Astrocyte of the cerebellum (primary cell): ENCODE measurements at regions not wholly inside any gene's neighbourhood (a gene's known extent, or its start where the extent isn't known, plus 50 kb on each side); places are given as distances from the start of the nearest gene placed in this dataset.

ENCODE experiments used
- DNase-seq: peaks from one replicate; pipeline ENCODE4 v3.0.0-alpha.2; 2011; ENCODE audit warnings: low read depth
- H3K4me3 ChIP-seq: 2 replicates; pipeline ENCODE4 v1.5.1; 2011; ENCODE audit warnings: mild to moderate bottlenecking, low read depth, low read length, moderate library complexity
- in situ Hi-C: cut with HindIII; loops from 2 replicates; pipeline ENCODE4 v1.10.0; 2017; ENCODE audit warnings: low sequenced_read_pairs
- TF ChIP-seq, protein P1 (sequence below): IDR thresholded peaks from 2 replicates; pipeline ENCODE4 v1.5.1; 2012; ENCODE audit warnings: low read length, low read depth, moderate library complexity, mild to moderate bottlenecking; ENCODE audit errors: missing control alignments

DNA sequence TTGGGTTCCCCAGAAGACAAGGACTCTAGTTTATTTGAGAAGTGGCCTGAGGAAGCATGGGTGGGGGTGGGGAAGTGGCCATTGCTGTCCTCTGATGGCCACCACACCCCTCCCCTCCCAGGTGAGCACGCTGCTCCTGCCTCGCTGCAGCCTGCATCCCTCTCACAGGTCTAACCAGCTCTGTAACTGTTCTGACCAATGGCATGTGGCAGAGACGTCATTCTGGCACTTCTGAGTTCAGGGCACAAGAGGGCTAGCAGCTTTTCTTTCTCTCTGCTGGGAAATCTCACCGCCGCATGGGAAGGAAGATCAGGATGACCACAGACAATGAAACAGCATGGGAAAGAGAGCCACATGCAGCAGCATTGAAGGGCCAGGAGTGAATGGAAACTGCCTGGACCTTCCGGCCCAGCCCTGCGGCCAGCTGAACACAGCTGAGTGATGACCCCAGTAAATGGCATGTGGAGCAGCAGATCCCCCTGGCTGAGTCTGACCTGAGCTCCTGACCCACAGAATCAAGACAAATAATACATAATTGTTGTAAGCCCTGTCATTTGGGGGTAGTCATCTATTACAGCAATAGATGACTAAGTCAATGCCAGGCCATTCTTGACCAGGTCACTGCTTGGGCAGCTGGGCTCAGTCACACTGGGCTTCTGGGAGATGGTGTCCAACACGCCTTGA, 179.8 kb downstream of the LINC00237 start:
- in situ Hi-C loops: no loop called here
- TF ChIP-seq, protein P1, sequence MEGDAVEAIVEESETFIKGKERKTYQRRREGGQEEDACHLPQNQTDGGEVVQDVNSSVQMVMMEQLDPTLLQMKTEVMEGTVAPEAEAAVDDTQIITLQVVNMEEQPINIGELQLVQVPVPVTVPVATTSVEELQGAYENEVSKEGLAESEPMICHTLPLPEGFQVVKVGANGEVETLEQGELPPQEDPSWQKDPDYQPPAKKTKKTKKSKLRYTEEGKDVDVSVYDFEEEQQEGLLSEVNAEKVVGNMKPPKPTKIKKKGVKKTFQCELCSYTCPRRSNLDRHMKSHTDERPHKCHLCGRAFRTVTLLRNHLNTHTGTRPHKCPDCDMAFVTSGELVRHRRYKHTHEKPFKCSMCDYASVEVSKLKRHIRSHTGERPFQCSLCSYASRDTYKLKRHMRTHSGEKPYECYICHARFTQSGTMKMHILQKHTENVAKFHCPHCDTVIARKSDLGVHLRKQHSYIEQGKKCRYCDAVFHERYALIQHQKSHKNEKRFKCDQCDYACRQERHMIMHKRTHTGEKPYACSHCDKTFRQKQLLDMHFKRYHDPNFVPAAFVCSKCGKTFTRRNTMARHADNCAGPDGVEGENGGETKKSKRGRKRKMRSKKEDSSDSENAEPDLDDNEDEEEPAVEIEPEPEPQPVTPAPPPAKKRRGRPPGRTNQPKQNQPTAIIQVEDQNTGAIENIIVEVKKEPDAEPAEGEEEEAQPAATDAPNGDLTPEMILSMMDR: no peak
- no peak overlapping the region for H3K4me3 ChIP-seq
- no peak for DNase-seq

DNA sequence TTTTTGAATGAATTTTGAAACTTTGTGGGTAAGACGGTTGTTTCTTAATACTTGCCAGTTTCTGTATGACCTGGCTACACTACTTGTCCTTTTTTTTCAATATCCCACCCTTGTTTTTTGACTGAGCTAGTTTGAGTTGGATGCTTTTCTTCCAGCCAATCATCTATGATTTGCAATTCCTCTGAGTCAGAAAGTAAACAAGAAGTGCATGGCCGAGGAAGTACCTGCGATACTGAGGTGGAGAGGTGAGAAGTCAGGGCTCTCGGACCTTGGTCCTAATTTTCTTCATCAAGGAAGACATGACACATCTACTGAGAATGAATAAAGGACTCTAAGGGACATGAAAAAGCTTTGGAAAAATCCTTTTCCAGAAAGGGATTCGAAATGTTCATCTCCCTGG, 185.7 kb downstream of the LINC00237 start:
- in situ Hi-C loops: no loop called here

DNA sequence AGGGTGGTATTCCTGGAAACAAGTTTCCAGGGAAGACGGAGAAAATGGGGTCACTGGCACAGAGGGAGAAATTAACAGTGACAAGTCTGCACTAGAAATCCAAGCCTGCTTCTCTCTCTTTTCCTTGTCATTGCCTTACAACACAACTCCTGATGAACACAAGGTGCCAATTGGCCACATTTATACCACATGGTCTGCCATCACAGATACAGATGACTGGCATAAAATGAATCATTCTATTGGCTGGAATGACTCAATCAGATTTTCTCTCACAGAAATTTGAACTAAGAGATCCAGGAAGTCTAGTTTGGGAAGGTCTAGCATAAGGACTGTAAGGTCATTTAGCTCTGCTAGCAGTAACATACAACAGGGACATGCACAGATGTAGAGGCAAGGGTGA, 190.3 kb downstream of the LINC00237 start:
- TF ChIP-seq, protein P1: no peak
- DNase-seq: no peak
- in situ Hi-C loops: no loop called here
- no peak overlapping the region for H3K4me3 ChIP-seq

More for the DNA sequence above, 185.7 kb downstream of the LINC00237 start:
- no peak overlapping the region for H3K4me3 ChIP-seq
- TF ChIP-seq, protein P1: no peak
- DNase-seq: no peak

DNA sequence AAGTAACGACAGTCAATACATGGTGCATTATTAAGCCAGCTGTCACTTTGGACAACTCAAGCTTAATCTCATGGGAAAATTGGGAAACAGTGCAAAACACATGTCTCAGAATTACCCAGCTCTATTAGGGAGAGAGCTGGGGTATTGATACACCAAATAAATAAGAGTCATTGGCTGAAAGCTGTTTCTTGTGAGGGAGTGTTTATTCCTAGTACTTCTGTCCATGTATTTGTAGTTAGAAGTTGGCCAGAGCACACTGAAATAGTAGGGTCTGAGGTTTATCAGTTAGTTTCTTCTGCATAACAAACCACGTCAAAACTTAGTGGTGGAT, 192.0 kb upstream of the RALGAPA2 start:
- no peak for DNase-seq
- in situ Hi-C loops: no loop called here
- TF ChIP-seq, protein P1: no peak
- H3K4me3 ChIP-seq: no peak overlapping the region

DNA sequence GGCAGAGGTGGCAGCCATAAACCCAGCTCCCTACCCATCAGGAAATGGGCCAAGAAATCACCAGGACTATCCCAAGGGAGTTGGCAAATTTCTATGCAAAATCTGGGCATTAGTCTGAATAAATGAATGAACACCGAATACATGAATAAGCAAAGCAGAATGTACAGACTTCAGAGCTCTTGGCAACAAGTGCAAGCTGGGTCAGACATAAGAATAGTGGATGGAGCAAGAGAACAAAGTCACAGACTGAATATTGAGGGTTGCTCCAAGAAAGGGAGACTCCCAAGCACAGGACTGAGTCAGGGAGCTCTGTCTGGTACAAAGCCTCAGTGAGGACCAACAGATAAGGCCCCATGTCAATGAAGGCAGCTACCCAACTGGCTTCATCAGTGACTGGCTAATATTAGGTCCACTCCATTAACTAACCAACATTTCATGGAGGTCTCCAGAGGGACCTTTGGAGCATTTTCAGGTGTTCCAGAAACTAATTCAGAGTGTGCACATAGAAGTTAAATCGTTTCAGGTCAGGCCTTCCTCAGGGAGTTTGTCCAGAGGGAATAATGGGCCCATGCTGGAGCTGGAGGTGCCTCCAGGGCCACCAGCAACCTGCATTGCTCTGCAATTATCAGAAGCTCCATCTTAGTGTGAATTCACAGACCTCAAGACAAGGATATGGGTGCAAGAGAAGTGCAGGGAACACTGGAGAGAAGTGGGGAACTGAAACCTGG, 191.5 kb upstream of the RALGAPA2 start:
- in situ Hi-C loops: no loop called here
- no peak for DNase-seq
- TF ChIP-seq, protein P1: no peak
- H3K4me3 ChIP-seq: no peak overlapping the region

DNA sequence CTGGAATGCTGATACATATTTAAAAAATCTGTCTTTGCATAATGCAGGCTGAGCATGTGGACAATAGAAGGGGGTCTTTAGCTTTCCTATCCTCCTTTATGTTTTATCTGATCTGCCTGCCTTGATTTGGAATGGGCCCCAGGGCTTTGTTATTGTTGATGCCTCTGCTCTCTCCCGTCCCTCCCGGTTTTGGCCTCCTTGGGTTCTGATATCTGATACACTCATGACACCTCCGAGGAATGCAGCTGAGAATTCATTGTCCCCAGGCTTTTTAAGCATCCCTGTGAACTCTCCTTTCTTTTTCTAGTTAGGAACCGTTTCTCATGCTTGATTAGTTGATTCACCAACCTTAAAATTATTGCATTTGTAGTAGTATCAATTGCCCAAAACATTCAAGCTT, 185.5 kb upstream of the RALGAPA2 start:
- no peak for DNase-seq
- TF ChIP-seq, protein P1: no peak
- no peak overlapping the region for H3K4me3 ChIP-seq
- in situ Hi-C loops: no loop called here
